HCT116 (cell line): ENCODE measurements at regions not wholly inside any gene's neighbourhood (a gene's known extent, or its start where the extent isn't known, plus 50 kb on each side); places are given as distances from the start of the nearest gene placed in this dataset.

ENCODE experiments used
- ATAC-seq: fragments of 200-7000 bp; cut with Tn5 transposase; 2 replicates; pipeline ENCODE4 v1.9.1; 2020; ENCODE audit warnings: mild to moderate bottlenecking, moderate library complexity
- BruUV-seq: library from RNA; stranded (reverse); fragments of 400-500 nt; replicated peaks from 2 replicates; lab custom pipeline; 2021; lab: Mats Ljungman, UMichigan
- CTCF ChIA-PET: fragments of 300-600 bp; sonication (Branson Sonifier 250); formaldehyde crosslinking; loops from one replicate; lab custom pipeline; 2021; ENCODE audit warnings: antibody characterized with exemption; lab: Charles Lee
- POLR2A ChIA-PET: fragments of 300-600, 350-600 bp; sonication (Branson Sonifier 250); formaldehyde crosslinking; loops from one replicate; lab custom pipeline; 2021; ENCODE audit warnings: antibody characterized with exemption; lab: Charles Lee
- RAD21 ChIA-PET, 2 experiments: fragments of 300-600 bp; sonication (Branson Sonifier 250); formaldehyde crosslinking; loops; one replicate each; lab custom pipeline; 2023; ENCODE audit warnings: low total read pairs in 2 of 2; ENCODE audit not compliant: uncharacterized antibody in 2 of 2, unreplicated experiment in 2 of 2, low non-redundant PET in 1 of 2; lab: Charles Lee
- DNase-seq: peaks from one replicate; pipeline ENCODE4 v3.0.0-alpha.2; 2010; ENCODE audit warnings: low read depth, low spot score
- H2AFZ ChIP-seq: fragments of 200-600 bp; shearing (Covaris generic), sonication (generic); 2 replicates; pipeline ENCODE4 v1.6.1; 2017; ENCODE audit warnings: low read depth, mixed run types, mixed read lengths, antibody characterized with exemption, low read length; ENCODE audit not compliant: poor library complexity, severe bottlenecking
- H3K27ac ChIP-seq: 2 replicates; pipeline ENCODE4 v1.5.1; 2012; ENCODE audit warnings: low read depth, low read length
- H3K27me3 ChIP-seq: fragments of 200-600 bp; sonication (generic); 2 replicates; pipeline ENCODE4 v1.6.1; 2016; ENCODE audit warnings: mixed run types, low read length, mixed read lengths; ENCODE audit not compliant: insufficient read depth
- H3K36me3 ChIP-seq, 2 experiments: fragments of 200-500 bp in 1 of 2; fragments of 200-600 bp in 1 of 2; sonication (Bioruptor generic) in 1 of 2; sonication (generic) in 1 of 2; 2 replicates each; pipeline versions ENCODE4 v1.5.1 to v1.6.1; 2014 to 2016; ENCODE audit warnings: low read length in 2 of 2, inconsistent platforms in 1 of 2, mixed read lengths in 1 of 2, mixed run types in 1 of 2; ENCODE audit not compliant: insufficient read depth in 2 of 2, control insufficient read depth in 1 of 2
- H3K4me1 ChIP-seq, 2 experiments: fragments of 200-600 bp in 1 of 2; sonication (generic) in 1 of 2; 2 replicates each; pipeline versions ENCODE4 v1.5.1 to v1.6.1; 2012 to 2017; ENCODE audit warnings: low read length in 2 of 2, inconsistent platforms in 1 of 2, mild to moderate bottlenecking in 1 of 2, mixed read lengths in 1 of 2, mixed run types in 1 of 2, moderate library complexity in 1 of 2; ENCODE audit not compliant: insufficient read depth in 2 of 2, control insufficient read depth in 1 of 2
- H3K4me2 ChIP-seq: fragments of 200-600 bp; sonication (generic); 2 replicates; pipeline ENCODE4 v1.6.1; 2017; ENCODE audit warnings: mixed run types, low read length, mixed read lengths
- H3K4me3 ChIP-seq, 2 experiments: fragments of 200-600 bp in 1 of 2; sonication (generic) in 1 of 2; replicated peaks in 1 of 2; 2 replicates each; pipeline ENCODE4 v1.5.1; 2011 to 2016; ENCODE audit warnings: low read length in 2 of 2, control low read depth in 1 of 2, low read depth in 1 of 2, mild to moderate bottlenecking in 1 of 2, mixed read lengths in 1 of 2, mixed run types in 1 of 2
- H3K79me2 ChIP-seq: fragments of 200-600 bp; sonication (generic); 2 replicates; pipeline ENCODE4 v1.6.1; 2017; ENCODE audit warnings: mild to moderate bottlenecking, mixed run types, low read length, moderate library complexity, mixed read lengths; ENCODE audit not compliant: insufficient read depth
- H3K9ac ChIP-seq: fragments of 200-600 bp; sonication (generic); 2 replicates; pipeline ENCODE4 v1.6.1; 2016; ENCODE audit warnings: low read length, mixed read lengths
- H3K9me2 ChIP-seq: fragments of 200-600 bp; sonication (generic), shearing (Covaris generic); 2 replicates; pipeline ENCODE4 v1.6.1; 2017; ENCODE audit warnings: mixed run types, mild to moderate bottlenecking, moderate library complexity; ENCODE audit not compliant: insufficient read depth
- H3K9me3 ChIP-seq, 2 experiments: fragments of 200-500 bp in 1 of 2; fragments of 200-600 bp in 1 of 2; sonication (Bioruptor generic) in 1 of 2; sonication (generic) in 1 of 2; 2 replicates each; pipeline ENCODE4 v1.6.1; 2014 to 2017; ENCODE audit warnings: low read length in 2 of 2, mixed read lengths in 2 of 2, inconsistent platforms in 1 of 2, low read depth in 1 of 2, mild to moderate bottlenecking in 1 of 2, mixed run types in 1 of 2, moderate library complexity in 1 of 2; ENCODE audit not compliant: control insufficient read depth in 1 of 2, insufficient read depth in 1 of 2
- H4K20me1 ChIP-seq: fragments of 200-600 bp; sonication (generic), shearing (Covaris generic); 2 replicates; pipeline ENCODE4 v1.6.1; 2017; ENCODE audit warnings: mixed run types, mild to moderate bottlenecking, moderate library complexity; ENCODE audit not compliant: insufficient read depth
- ATF3 ChIP-seq: IDR thresholded peaks from 2 replicates; pipeline ENCODE4 v1.6.1; 2012
- CEBPB ChIP-seq: IDR thresholded peaks from 2 replicates; pipeline ENCODE4 v1.6.1; 2012; ENCODE audit warnings: low read depth
- EGR1 ChIP-seq: IDR thresholded peaks from 2 replicates; pipeline ENCODE4 v1.6.1; 2012; ENCODE audit warnings: low read depth
- ELF1 ChIP-seq: IDR thresholded peaks from 2 replicates; pipeline ENCODE4 v1.6.1; 2012; ENCODE audit warnings: low read depth, borderline replicate concordance
- EZH2 ChIP-seq: fragments of 200-600 bp; sonication (generic); IDR thresholded peaks from 2 replicates; pipeline ENCODE4 v1.6.1; 2017; ENCODE audit warnings: antibody characterized with exemption, mixed run types
- FOSL1 ChIP-seq: IDR thresholded peaks from 2 replicates; pipeline ENCODE4 v1.6.1; 2012; ENCODE audit warnings: low read depth
- JUND ChIP-seq: IDR thresholded peaks from 2 replicates; pipeline ENCODE4 v1.6.1; 2012
- MAX ChIP-seq: IDR thresholded peaks from 2 replicates; pipeline ENCODE4 v1.6.1; 2012
- POLR2A ChIP-seq: IDR thresholded peaks from 2 replicates; pipeline ENCODE4 v1.7.0; 2011; ENCODE audit warnings: borderline replicate concordance; ENCODE audit not compliant: insufficient read depth, insufficient read length; ENCODE audit errors: extremely low read depth
- POLR2AphosphoS5 ChIP-seq: IDR thresholded peaks from 2 replicates; pipeline ENCODE4 v1.6.1; 2011; ENCODE audit warnings: mild to moderate bottlenecking, low read depth, low read length, moderate library complexity
- RAD21 ChIP-seq: IDR thresholded peaks from 2 replicates; pipeline ENCODE4 v1.6.1; 2012; ENCODE audit warnings: low read depth, mild to moderate bottlenecking
- REST ChIP-seq: IDR thresholded peaks from 2 replicates; pipeline ENCODE4 v1.6.1; 2012; ENCODE audit warnings: low read depth
- SIN3A ChIP-seq: IDR thresholded peaks from 2 replicates; pipeline ENCODE4 v1.6.1; 2012; ENCODE audit warnings: low read depth
- SP1 ChIP-seq: IDR thresholded peaks from 2 replicates; pipeline ENCODE4 v1.6.1; 2012; ENCODE audit warnings: low read depth
- SRF ChIP-seq: IDR thresholded peaks from 2 replicates; pipeline ENCODE4 v1.6.1; 2012; ENCODE audit warnings: low read depth
- TCF7L2 ChIP-seq: IDR thresholded peaks from 2 replicates; pipeline ENCODE4 v1.7.0; 2011; ENCODE audit warnings: borderline replicate concordance, inconsistent platforms; ENCODE audit not compliant: insufficient read depth, insufficient read length; ENCODE audit errors: extremely low read depth
- ZFX ChIP-seq: fragments of 450-650 bp; IDR thresholded peaks from 2 replicates; pipeline ENCODE4 v1.6.1; 2017
- ZNF274 ChIP-seq: fragments of 200-500 bp; sonication (Bioruptor generic); IDR thresholded peaks from 2 replicates; pipeline ENCODE4 v1.6.1; 2014; ENCODE audit warnings: mild to moderate bottlenecking, low read depth, low read length, inconsistent platforms
- intact Hi-C: fragments of 100-400 bp; cut with micrococcal nuclease; formaldehyde crosslinking; loops from 2 replicates; pipeline ENCODE4 v1.10.0; 2022
- TF ChIP-seq, protein P1 (sequence below), 3 experiments: fragments of 200-600 bp in 1 of 3; sonication (generic) in 1 of 3; IDR thresholded peaks in 2 of 3; conservative IDR thresholded peaks in 1 of 3; 2 replicates each; pipeline ENCODE4 v1.5.1; 2012 to 2017; ENCODE audit warnings: low read depth in 2 of 3, low read length in 2 of 3, antibody characterized with exemption in 1 of 3, borderline replicate concordance in 1 of 3, control low read depth in 1 of 3, mild to moderate bottlenecking in 1 of 3, mixed read lengths in 1 of 3, mixed run types in 1 of 3, moderate library complexity in 1 of 3; ENCODE audit not compliant: insufficient read depth in 1 of 3

DNA sequence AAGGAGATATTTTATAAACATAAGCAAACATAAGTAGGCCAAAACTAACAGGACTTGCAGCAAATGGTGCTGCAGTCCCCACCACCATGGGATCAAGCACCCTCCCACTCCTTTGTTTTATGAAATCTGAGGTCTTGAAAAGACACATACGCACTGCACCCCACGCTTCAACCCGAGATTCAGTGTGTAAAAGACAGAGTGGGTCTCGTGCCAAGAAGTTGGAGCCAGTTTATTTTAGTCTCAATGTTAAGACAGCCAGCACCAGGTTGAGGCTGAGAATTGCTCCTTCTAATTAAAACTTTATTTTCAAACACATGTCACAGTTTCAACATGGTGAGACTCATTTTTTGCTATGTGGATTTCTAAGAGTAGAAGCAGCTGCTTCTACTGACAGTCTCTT, 139.1 kb upstream of the TIAM1 start:
- TF ChIP-seq MAX (no peak), ELF1 (no peak), REST (no peak), ATF3 (no peak), SP1 (no peak), RAD21 (no peak), EZH2 (no peak), SRF (no peak), POLR2AphosphoS5 (no peak), FOSL1 (no peak), JUND (no peak), ZFX (no peak), SIN3A (no peak), POLR2A (no peak), CEBPB (no peak), TCF7L2 (no peak), ZNF274 (no peak), EGR1 (no peak)
- TF ChIP-seq, protein P1, sequence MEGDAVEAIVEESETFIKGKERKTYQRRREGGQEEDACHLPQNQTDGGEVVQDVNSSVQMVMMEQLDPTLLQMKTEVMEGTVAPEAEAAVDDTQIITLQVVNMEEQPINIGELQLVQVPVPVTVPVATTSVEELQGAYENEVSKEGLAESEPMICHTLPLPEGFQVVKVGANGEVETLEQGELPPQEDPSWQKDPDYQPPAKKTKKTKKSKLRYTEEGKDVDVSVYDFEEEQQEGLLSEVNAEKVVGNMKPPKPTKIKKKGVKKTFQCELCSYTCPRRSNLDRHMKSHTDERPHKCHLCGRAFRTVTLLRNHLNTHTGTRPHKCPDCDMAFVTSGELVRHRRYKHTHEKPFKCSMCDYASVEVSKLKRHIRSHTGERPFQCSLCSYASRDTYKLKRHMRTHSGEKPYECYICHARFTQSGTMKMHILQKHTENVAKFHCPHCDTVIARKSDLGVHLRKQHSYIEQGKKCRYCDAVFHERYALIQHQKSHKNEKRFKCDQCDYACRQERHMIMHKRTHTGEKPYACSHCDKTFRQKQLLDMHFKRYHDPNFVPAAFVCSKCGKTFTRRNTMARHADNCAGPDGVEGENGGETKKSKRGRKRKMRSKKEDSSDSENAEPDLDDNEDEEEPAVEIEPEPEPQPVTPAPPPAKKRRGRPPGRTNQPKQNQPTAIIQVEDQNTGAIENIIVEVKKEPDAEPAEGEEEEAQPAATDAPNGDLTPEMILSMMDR (IDR thresholded peaks at IDR 0.05 in 2 of 3, conservative IDR thresholded peaks at IDR 0.05 in 1 of 3; ENCODE audit: borderline replicate concordance in 1 of 3, insufficient read depth in 1 of 3, low read depth in 2 of 3, low read length in 2 of 3) = no peak
- ATAC-seq (no peak), DNase-seq (no peak)
- Histone ChIP-seq H4K20me1 (no peaks in the 10 kb centered on the region), H3K27me3 (no peaks in the 10 kb centered on the region), H3K36me3 (no peaks in the 10 kb centered on the region), H2AFZ (no peak overlapping the region), H3K27ac (no peak overlapping the region), H3K4me3 (no peak overlapping the region), H3K4me1 (no peaks in the 10 kb centered on the region), H3K9me2 (no peaks in the 10 kb centered on the region), H3K9me3 (peaks cover 0 to 12% of the 10 kb centered on the region in 2 experiments; a peak in 2 of 4 replicates), H3K79me2 (no peaks in the 10 kb centered on the region; the same call in 1 of the 2 replicates), H3K4me2 (no peak overlapping the region), H3K9ac (no peak overlapping the region)
- intact Hi-C loops = no loop called here
- POLR2A ChIA-PET = no interaction called here
- CTCF ChIA-PET = no interaction called here
- no TSS peak for BruUV-seq
- RAD21 ChIA-PET = no interaction called here
